ENCODE measurements at regions not wholly inside any gene's neighbourhood (a gene's known extent, or its start where the extent isn't known, plus 50 kb on each side); places are given as distances from the start of the nearest gene placed in this dataset.

- TF ChIP-seq EZH2 (IDR thresholded peaks at IDR 0.05; ENCODE audit: insufficient read depth, poor library complexity, severe bottlenecking): no peak
- TF ChIP-seq EZH2phosphoT487 (IDR thresholded peaks at IDR 0.05; ENCODE audit: insufficient read depth, low read depth): no peak
These were observed 167.2 kb downstream of the FAT3 start for GRCh38 chr11:92391808-92392207.

All from GM23248 (cell line).